SU-DHL-6 (cell line): ENCODE measurements at regions not wholly inside any gene's neighbourhood (a gene's known extent, or its start where the extent isn't known, plus 50 kb on each side); places are given as distances from the start of the nearest gene placed in this dataset.

Experiments used
- CTCF ChIP-seq: fragments of 200-600 bp; sonication (generic); IDR thresholded peaks from one replicate; pipeline ENCODE4 v1.5.1; 2017; ENCODE audit warnings: antibody characterized with exemption, mild to moderate bottlenecking, low read length, moderate library complexity; ENCODE audit not compliant: insufficient read depth, poor library complexity, severe bottlenecking
- EZH2phosphoT487 ChIP-seq: fragments of 200-600 bp; sonication (generic), shearing (Covaris generic); conservative IDR thresholded peaks from 2 replicates; pipeline ENCODE4 v1.6.1; 2018; ENCODE audit warnings: mild to moderate bottlenecking, antibody characterized with exemption, low read length, moderate library complexity, mixed read lengths

- no peak for TF ChIP-seq CTCF
- TF ChIP-seq EZH2phosphoT487, result no peak
These were observed 70.4 kb upstream of the ROBO2 start for GRCh38 chr3:76969471-76969870.
